ENCODE measurements at regions not wholly inside any gene's neighbourhood (a gene's known extent, or its start where the extent isn't known, plus 50 kb on each side); places are given as distances from the start of the nearest gene placed in this dataset.

- no peak for TF ChIP-seq CTCF (IDR thresholded peaks at IDR 0.05)
- ChIA-PET CTCF (no interaction called here), POLR2A (no interaction called here)
- H3K27ac Mint-ChIP-seq, result no peak overlapping the region
- intact Hi-C loops (cut with micrococcal nuclease), result no loop called here
- peaks cover 2% of the 10 kb centered on the region for H3K27me3 Mint-ChIP-seq
- H3K4me3 Mint-ChIP-seq, result no peak overlapping the region
- no peak for ATAC-seq (ENCODE audit: low read depth)
- no peak for DNase-seq
- H3K4me1 Mint-ChIP-seq, result no peaks in the 10 kb centered on the region
- no peaks in the 10 kb centered on the region for H3K9me3 Mint-ChIP-seq
- H3K36me3 Mint-ChIP-seq (ENCODE audit: low read depth), result no peaks in the 10 kb centered on the region
These were observed 366.8 kb downstream of the SHANK2 start for GRCh38 chr11:70885281-70886231.

GRCh38 chr11:70886256-70886655 is 366.1 kb downstream of the SHANK2 start:
- Mint-ChIP-seq H3K27me3 (peaks cover 2% of the 10 kb centered on the region), H3K4me3 (no peak overlapping the region)

GRCh38 chr11:70886676-70887541 is 365.5 kb downstream of the SHANK2 start:
- no peaks in the 10 kb centered on the region for H3K9me3 Mint-ChIP-seq
- no peak overlapping the region for H3K27ac Mint-ChIP-seq
- intact Hi-C loops (cut with micrococcal nuclease), result no loop called here
- ChIA-PET POLR2A (no interaction called here), CTCF (no interaction called here)
- no peak for DNase-seq
- peaks cover 2% of the 10 kb centered on the region for H3K27me3 Mint-ChIP-seq
- no peaks in the 10 kb centered on the region for H3K4me1 Mint-ChIP-seq
- ATAC-seq (ENCODE audit: low read depth), result no peak
- no peak overlapping the region for H3K4me3 Mint-ChIP-seq
- no peaks in the 10 kb centered on the region for H3K36me3 Mint-ChIP-seq (ENCODE audit: low read depth)
- TF ChIP-seq CTCF (IDR thresholded peaks at IDR 0.05), result no peak

More at GRCh38 chr11:70886256-70886655, 366.1 kb downstream of the SHANK2 start:
- no peaks in the 10 kb centered on the region for H3K4me1 Mint-ChIP-seq
- no peaks in the 10 kb centered on the region for H3K9me3 Mint-ChIP-seq
- intact Hi-C loops (cut with micrococcal nuclease), result no loop called here
- TF ChIP-seq CTCF (IDR thresholded peaks at IDR 0.05), result no peak
- ChIA-PET POLR2A (no interaction called here), CTCF (no interaction called here)
- no peaks in the 10 kb centered on the region for H3K36me3 Mint-ChIP-seq (ENCODE audit: low read depth)
- H3K27ac Mint-ChIP-seq, result no peak overlapping the region
- no peak for ATAC-seq (ENCODE audit: low read depth)
- no peak for DNase-seq

- no peak for TF ChIP-seq CTCF (IDR thresholded peaks at IDR 0.05)
- POLR2A ChIA-PET, result no interaction called here
- no peak for ATAC-seq (ENCODE audit: low read depth)
- CTCF ChIA-PET, result no interaction called here
- H3K27ac Mint-ChIP-seq, result no peak overlapping the region
- intact Hi-C loops (cut with micrococcal nuclease), result no loop called here
- H3K4me1 Mint-ChIP-seq, result no peaks in the 10 kb centered on the region
- H3K27me3 Mint-ChIP-seq, result peaks cover 2% of the 10 kb centered on the region
- H3K4me3 Mint-ChIP-seq, result no peak overlapping the region
- no peaks in the 10 kb centered on the region for H3K9me3 Mint-ChIP-seq
- DNase-seq, result no peak
- H3K36me3 Mint-ChIP-seq (ENCODE audit: low read depth), result no peaks in the 10 kb centered on the region
These were observed 364.9 kb downstream of the SHANK2 start for GRCh38 chr11:70887542-70887827.

GRCh38 chr11:70888061-70888460 is 364.3 kb downstream of the SHANK2 start:
- TF ChIP-seq CTCF (IDR thresholded peaks at IDR 0.05), result no peak
- CTCF ChIA-PET, result no interaction called here
- no peak for DNase-seq
- POLR2A ChIA-PET, result no interaction called here
- intact Hi-C loops (cut with micrococcal nuclease), result no loop called here
- Mint-ChIP-seq H3K27me3 (peaks cover 2% of the 10 kb centered on the region), H3K36me3 (ENCODE audit: low read depth) (no peaks in the 10 kb centered on the region), H3K9me3 (no peaks in the 10 kb centered on the region), H3K4me1 (no peaks in the 10 kb centered on the region), H3K27ac (no peak overlapping the region), H3K4me3 (no peak overlapping the region)
- ATAC-seq (ENCODE audit: low read depth), result no peak
